Lung (tissue), 11 donors: ENCODE measurements at regions not wholly inside any gene's neighbourhood (a gene's known extent, or its start where the extent isn't known, plus 50 kb on each side); places are given as distances from the start of the nearest gene placed in this dataset.

Experiments
- ATAC-seq: fragments of 200-7000 bp; cut with Tn5 transposase; one replicate; pipeline ENCODE4 v1.9.1; 2020; ENCODE audit warnings: moderate number of reproducible peaks; ENCODE audit not compliant: insufficient read depth, low FRiP score
- DNase-seq, 3 donors: peaks; one replicate each; pipeline ENCODE4 v3.0.0-alpha.2; 2013 to 2017
- H3K27ac ChIP-seq, 2 donors: one replicate each; pipeline ENCODE4 v1.5.1; 2013; ENCODE audit warnings: mild to moderate bottlenecking in 2 of 2, moderate library complexity in 2 of 2, control low read depth in 1 of 2, inconsistent platforms in 1 of 2, low read depth in 1 of 2, low read length in 1 of 2
- H3K27me3 ChIP-seq, 3 donors: one replicate each; pipeline ENCODE4 v1.5.1; 2013; ENCODE audit warnings: low read length in 2 of 3; ENCODE audit not compliant: control insufficient read depth in 3 of 3, insufficient read depth in 3 of 3
- H3K36me3 ChIP-seq, 4 donors: one replicate each; pipeline ENCODE4 v1.5.1; 2013; ENCODE audit warnings: low read length in 4 of 4, mild to moderate bottlenecking in 1 of 4, moderate library complexity in 1 of 4; ENCODE audit not compliant: control insufficient read depth in 4 of 4, insufficient read depth in 4 of 4
- H3K4me1 ChIP-seq, 5 donors: one replicate each; pipeline ENCODE4 v1.5.1; 2013; ENCODE audit warnings: low read length in 5 of 5, mild to moderate bottlenecking in 2 of 5, moderate library complexity in 1 of 5; ENCODE audit not compliant: control insufficient read depth in 5 of 5, insufficient read depth in 5 of 5
- H3K4me3 ChIP-seq: one replicate; pipeline ENCODE4 v1.5.1; 2013; ENCODE audit warnings: mild to moderate bottlenecking, control low read depth, moderate library complexity
- H3K9ac ChIP-seq, 2 donors: one replicate each; pipeline ENCODE4 v1.5.1; 2013; ENCODE audit warnings: low read length in 2 of 2, control low read depth in 1 of 2; ENCODE audit not compliant: insufficient read depth in 1 of 2
- H3K9me3 ChIP-seq, 4 donors: one replicate each; pipeline ENCODE4 v1.5.1; 2013; ENCODE audit warnings: low read length in 3 of 4, mild to moderate bottlenecking in 1 of 4, moderate library complexity in 1 of 4; ENCODE audit not compliant: control insufficient read depth in 4 of 4, insufficient read depth in 3 of 4
- WGBS, 2 donors: extraction: QIAGEN DNeasy Blood & Tissue Kit; methylation state at CpG; one replicate each; pipeline ENCODE4 v1.1.7; 2013; 5-methylcytosine and 5-hydroxymethylcytosine counted together
- TF ChIP-seq, protein P1 (sequence below): IDR thresholded peaks from 2 replicates; pipeline ENCODE4 v1.5.1; 2012; ENCODE audit warnings: mild to moderate bottlenecking; ENCODE audit errors: control extremely low read depth, extremely low read depth
- donor health status: control.
- donor health status: control.
- donor health status: Bipolar disorder and iron deficiency.
- donor health status: healthy.
- donor health status: DM: yes; HTN: yes; CAD: no.

DNA sequence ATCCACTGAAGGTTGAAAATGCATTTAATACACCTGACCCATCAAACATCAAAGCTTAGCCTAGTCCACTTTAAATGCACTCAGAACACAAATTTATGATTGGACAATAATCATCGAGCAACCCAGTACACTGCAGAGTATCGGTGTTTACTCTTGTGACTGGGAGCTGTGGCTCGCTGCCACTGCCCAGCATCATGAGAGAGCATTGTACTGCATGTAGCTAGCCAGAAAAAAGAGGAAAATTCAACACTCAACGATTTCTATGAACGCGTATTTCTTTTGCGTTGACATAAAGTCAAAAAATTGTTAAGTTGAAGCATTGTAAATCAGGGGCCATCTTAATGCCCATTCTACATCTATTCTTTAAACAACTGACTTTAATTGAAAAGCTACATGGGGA, 95.1 kb upstream of the CD180 start:
- Histone ChIP-seq H3K9me3 (peaks cover 0 to 2% (median 0%) of the 10 kb centered on the region in 4 donors), H3K4me1 (peaks cover 0 to 59% (median 30%) of the 10 kb centered on the region in 5 donors), H3K36me3 (no peaks in the 10 kb centered on the region), H3K9ac (no peak overlapping the region), H3K27me3 (no peaks in the 10 kb centered on the region), H3K4me3 (no peak overlapping the region), H3K27ac (no peak overlapping the region)
- DNase-seq (peak in 2 of 3 donors; percentile 57 to 59), ATAC-seq (no peak)
- TF ChIP-seq, protein P1, sequence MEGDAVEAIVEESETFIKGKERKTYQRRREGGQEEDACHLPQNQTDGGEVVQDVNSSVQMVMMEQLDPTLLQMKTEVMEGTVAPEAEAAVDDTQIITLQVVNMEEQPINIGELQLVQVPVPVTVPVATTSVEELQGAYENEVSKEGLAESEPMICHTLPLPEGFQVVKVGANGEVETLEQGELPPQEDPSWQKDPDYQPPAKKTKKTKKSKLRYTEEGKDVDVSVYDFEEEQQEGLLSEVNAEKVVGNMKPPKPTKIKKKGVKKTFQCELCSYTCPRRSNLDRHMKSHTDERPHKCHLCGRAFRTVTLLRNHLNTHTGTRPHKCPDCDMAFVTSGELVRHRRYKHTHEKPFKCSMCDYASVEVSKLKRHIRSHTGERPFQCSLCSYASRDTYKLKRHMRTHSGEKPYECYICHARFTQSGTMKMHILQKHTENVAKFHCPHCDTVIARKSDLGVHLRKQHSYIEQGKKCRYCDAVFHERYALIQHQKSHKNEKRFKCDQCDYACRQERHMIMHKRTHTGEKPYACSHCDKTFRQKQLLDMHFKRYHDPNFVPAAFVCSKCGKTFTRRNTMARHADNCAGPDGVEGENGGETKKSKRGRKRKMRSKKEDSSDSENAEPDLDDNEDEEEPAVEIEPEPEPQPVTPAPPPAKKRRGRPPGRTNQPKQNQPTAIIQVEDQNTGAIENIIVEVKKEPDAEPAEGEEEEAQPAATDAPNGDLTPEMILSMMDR, result no peak
- whole genome bisulfite sequencing, 2 donors, result 78 to 86% methylated on average over 7 of the region's 7 CpGs

DNA sequence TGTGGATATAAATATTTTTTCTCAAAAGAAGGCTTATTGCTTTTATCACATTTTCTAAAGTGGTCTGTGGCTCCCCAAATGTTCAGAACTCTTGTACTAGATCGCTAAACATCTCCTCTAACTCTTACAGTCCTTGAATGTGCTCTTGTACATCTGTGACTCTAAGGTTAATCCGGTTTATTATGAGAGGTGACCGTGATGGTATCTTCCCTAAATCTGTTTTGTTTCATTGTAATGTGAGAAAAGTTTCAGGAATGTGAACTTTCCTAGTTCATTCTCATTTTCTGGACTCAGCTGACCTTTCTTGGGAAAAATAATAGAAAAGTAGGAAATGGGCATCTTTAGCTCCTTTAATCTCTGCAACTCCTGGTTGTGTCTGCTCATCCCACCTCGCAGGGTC, 94.5 kb upstream of the CD180 start:
- 79 to 80% methylated on average over 4 of the region's 4 CpGs for WGBS, 2 donors
- H3K27ac ChIP-seq, result no peak overlapping the region
- DNase-seq, result no peak

DNA sequence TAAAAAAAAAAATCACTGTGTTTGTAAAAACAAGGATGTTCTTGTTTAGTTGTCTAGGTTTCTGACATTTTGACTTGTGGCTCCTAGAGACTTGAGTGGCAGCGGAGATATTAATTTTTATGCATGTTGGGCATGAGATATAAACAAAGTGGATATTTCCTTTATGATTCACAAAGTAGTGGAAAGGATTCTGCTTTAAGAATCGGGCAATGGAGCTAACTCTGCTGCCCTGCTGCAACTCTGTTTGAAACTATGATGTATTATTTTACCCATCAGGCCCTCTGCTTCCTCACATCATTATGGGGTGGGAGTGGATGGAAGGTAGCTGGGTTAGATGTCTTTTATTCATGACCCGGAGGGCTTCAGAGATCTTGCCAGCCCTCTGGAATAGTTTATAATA, 94.1 kb upstream of the CD180 start:
- Histone ChIP-seq H3K4me3 (no peak overlapping the region), H3K9me3 (peaks cover 0 to 2% (median 0%) of the 10 kb centered on the region in 4 donors), H3K4me1 (peaks cover 0 to 59% (median 32%) of the 10 kb centered on the region in 5 donors), H3K27ac (no peak overlapping the region), H3K36me3 (no peaks in the 10 kb centered on the region), H3K9ac (no peak overlapping the region), H3K27me3 (no peaks in the 10 kb centered on the region)
- TF ChIP-seq, protein P1, result no peak
- WGBS, 2 donors, result 75 to 84% methylated on average over 3 of the region's 3 CpGs
- ATAC-seq, result no peak
- peak; percentile 86 to 97 (median 96) for DNase-seq

More for the DNA sequence above, 94.5 kb upstream of the CD180 start:
- Histone ChIP-seq H3K9ac (no peak overlapping the region), H3K36me3 (no peaks in the 10 kb centered on the region), H3K4me1 (peaks cover 0 to 59% (median 32%) of the 10 kb centered on the region in 5 donors), H3K9me3 (peaks cover 0 to 2% (median 0%) of the 10 kb centered on the region in 4 donors), H3K4me3 (no peak overlapping the region), H3K27me3 (no peaks in the 10 kb centered on the region)
- TF ChIP-seq, protein P1, result no peak
- ATAC-seq, result no peak
